ENCODE measurements at regions not wholly inside any gene's neighbourhood (a gene's known extent, or its start where the extent isn't known, plus 50 kb on each side); places are given as distances from the start of the nearest gene placed in this dataset.

- no peak for TF ChIP-seq TARDBP (IDR thresholded peaks at IDR 0.05; ENCODE audit: borderline replicate concordance)
- TF ChIP-seq ZSCAN29 (IDR thresholded peaks at IDR 0.05), result no peak
- TF ChIP-seq MAX (IDR thresholded peaks at IDR 0.05; ENCODE audit: low read depth, low read length), result no peak
- TF ChIP-seq RCOR1 (conservative IDR thresholded peaks at IDR 0.05; ENCODE audit: low read depth, low read length), result no peak
- TF ChIP-seq EGR1 (IDR thresholded peaks at IDR 0.05; ENCODE audit: borderline replicate concordance in 1 of 2, low read depth in 2 of 2, low read length in 2 of 2), result no peak
Observed at GRCh38 chr15:93640411-93640962, 551.5 kb upstream of the RGMA start (continued).

- intact Hi-C loops (cut with micrococcal nuclease; ENCODE audit: unreplicated experiment), result no loop called here
- Histone ChIP-seq H2AFZ (ENCODE audit: control insufficient read depth, low read depth, low read length) (no peak overlapping the region), H3K27me3 (replicated peaks in 1 of 2; ENCODE audit: control insufficient read depth in 2 of 2, insufficient read depth in 2 of 2, low read length in 1 of 2) (no peaks in the 10 kb centered on the region), H4K20me1 (ENCODE audit: control insufficient read depth, insufficient read depth) (no peaks in the 10 kb centered on the region), H3K36me3 (ENCODE audit: control insufficient read depth in 2 of 2, insufficient read depth in 2 of 2, low read length in 1 of 2) (no peaks in the 10 kb centered on the region), H3K27ac (ENCODE audit: control insufficient read depth, insufficient read depth) (no peak overlapping the region), H3K4me3 (no peak overlapping the region), H3K4me2 (ENCODE audit: control insufficient read depth, insufficient read depth) (no peak overlapping the region), H3K9ac (ENCODE audit: control insufficient read depth, insufficient read depth, low read length) (no peak overlapping the region), H3K4me1 (ENCODE audit: control insufficient read depth, insufficient read depth, low read length) (no peaks in the 10 kb centered on the region), H3K9me3 (replicated peaks; ENCODE audit: control insufficient read depth, insufficient read depth, low read length) (no peaks in the 10 kb centered on the region), H3K79me2 (ENCODE audit: control insufficient read depth, insufficient read depth, low read length) (no peaks in the 10 kb centered on the region)
- ATAC-seq (no peak), DNase-seq (ENCODE audit: low read depth, low spot score) (no peak), FAIRE-seq (no peak)
- TF ChIP-seq POLR2AphosphoS2 (IDR thresholded peaks at IDR 0.05; ENCODE audit: low read depth, low read length), result no peak
- TF ChIP-seq EP300 (IDR thresholded peaks at IDR 0.05; ENCODE audit: borderline replicate concordance in 1 of 2, control insufficient read depth in 1 of 2, low read depth in 2 of 2, low read length in 2 of 2), result no peak
- no peak for TF ChIP-seq DPF2 (IDR thresholded peaks at IDR 0.05)
- TF ChIP-seq RCOR1 (conservative IDR thresholded peaks at IDR 0.05; ENCODE audit: low read depth, low read length), result no peak
- no peak for TF ChIP-seq PRDM15 (CRISPR knock-in tag; IDR thresholded peaks at IDR 0.05)
- no peak for TF ChIP-seq RAD51 (IDR thresholded peaks at IDR 0.05)
- TF ChIP-seq SP1 (IDR thresholded peaks at IDR 0.05; ENCODE audit: low read depth, low read length), result no peak
- no peak for TF ChIP-seq ZBTB4 (CRISPR knock-in tag; IDR thresholded peaks at IDR 0.05)
- TF ChIP-seq POLR2A (IDR thresholded peaks at IDR 0.05; ENCODE audit: low read depth, low read length), result no peak
- no peak for TF ChIP-seq MAX (IDR thresholded peaks at IDR 0.05; ENCODE audit: low read depth, low read length)
- no peak for TF ChIP-seq NFYB (IDR thresholded peaks at IDR 0.05; ENCODE audit: insufficient read depth, low read depth, low read length)
- BruUV-seq (replicated peaks), result no TSS peak
- 6% methylated on average over 9 of the region's 9 CpGs for WGBS (ENCODE audit: insufficient coverage, insufficient replicate concordance, low lambda C conversion rate, missing lambda C conversion rate)
- in situ Hi-C loops (cut with MboI), result no loop called here
- CTCF ChIA-PET, result no interaction called here
- RAD21 ChIA-PET (ENCODE audit: unreplicated experiment), result no interaction called here
- SMC1A ChIA-PET (ENCODE audit: uncharacterized antibody, unreplicated experiment), result no interaction called here
- POLR2A ChIA-PET, result no interaction called here
Observed at GRCh38 chr15:93631958-93632618, 543.1 kb upstream of the RGMA start.

Measured in GM12878 (cell line).